ENCODE measurements at regions not wholly inside any gene's neighbourhood (a gene's known extent, or its start where the extent isn't known, plus 50 kb on each side); places are given as distances from the start of the nearest gene placed in this dataset.

- H3K4me3 ChIP-seq (ENCODE audit: low read depth, low read length) = no peak overlapping the region
- H3K4me2 ChIP-seq (ENCODE audit: low read length) = no peak overlapping the region
- H3K27me3 ChIP-seq (ENCODE audit: control insufficient read depth, insufficient read depth, low read length) = no peaks in the 10 kb centered on the region
- H3K27ac ChIP-seq = no peak overlapping the region
- H3K36me3 ChIP-seq (ENCODE audit: control insufficient read depth, insufficient read depth, low read length) = no peaks in the 10 kb centered on the region
- no peaks in the 10 kb centered on the region for H3K9me3 ChIP-seq (ENCODE audit: control insufficient read depth, low read length)
- H3K79me2 ChIP-seq = no peaks in the 10 kb centered on the region
- no peak overlapping the region for H2AFZ ChIP-seq
- TF ChIP-seq, protein P1, sequence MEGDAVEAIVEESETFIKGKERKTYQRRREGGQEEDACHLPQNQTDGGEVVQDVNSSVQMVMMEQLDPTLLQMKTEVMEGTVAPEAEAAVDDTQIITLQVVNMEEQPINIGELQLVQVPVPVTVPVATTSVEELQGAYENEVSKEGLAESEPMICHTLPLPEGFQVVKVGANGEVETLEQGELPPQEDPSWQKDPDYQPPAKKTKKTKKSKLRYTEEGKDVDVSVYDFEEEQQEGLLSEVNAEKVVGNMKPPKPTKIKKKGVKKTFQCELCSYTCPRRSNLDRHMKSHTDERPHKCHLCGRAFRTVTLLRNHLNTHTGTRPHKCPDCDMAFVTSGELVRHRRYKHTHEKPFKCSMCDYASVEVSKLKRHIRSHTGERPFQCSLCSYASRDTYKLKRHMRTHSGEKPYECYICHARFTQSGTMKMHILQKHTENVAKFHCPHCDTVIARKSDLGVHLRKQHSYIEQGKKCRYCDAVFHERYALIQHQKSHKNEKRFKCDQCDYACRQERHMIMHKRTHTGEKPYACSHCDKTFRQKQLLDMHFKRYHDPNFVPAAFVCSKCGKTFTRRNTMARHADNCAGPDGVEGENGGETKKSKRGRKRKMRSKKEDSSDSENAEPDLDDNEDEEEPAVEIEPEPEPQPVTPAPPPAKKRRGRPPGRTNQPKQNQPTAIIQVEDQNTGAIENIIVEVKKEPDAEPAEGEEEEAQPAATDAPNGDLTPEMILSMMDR (IDR thresholded peaks at IDR 0.05) = no peak
- no peak overlapping the region for H3K9ac ChIP-seq
- H3K4me1 ChIP-seq = no peaks in the 10 kb centered on the region
Measured at GRCh38 chr4:140213749-140214148, 59.8 kb upstream of the MAML3 start.

DNA sequence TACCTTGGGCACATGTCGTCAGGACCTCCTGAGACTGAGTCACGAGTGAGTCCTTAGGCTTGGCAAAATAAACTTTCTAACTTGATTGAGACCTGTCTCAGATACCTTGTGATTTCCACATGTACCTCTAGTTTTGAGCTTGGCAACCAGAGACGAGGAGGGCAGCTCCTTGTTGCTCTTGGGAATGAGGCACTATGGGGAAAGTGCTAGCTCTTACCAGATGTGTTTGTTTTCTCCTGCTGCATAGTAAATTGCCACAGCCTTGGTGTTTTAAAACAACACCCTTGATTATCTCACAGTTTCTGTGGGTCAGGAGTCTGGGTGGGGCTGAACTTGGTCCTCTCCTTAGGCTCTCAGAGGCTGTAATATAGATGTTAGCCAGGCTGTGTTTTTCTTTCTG, 59.1 kb upstream of the MAML3 start:
- Histone ChIP-seq H3K27ac (no peak overlapping the region), H3K27me3 (ENCODE audit: control insufficient read depth, insufficient read depth, low read length) (no peaks in the 10 kb centered on the region), H3K79me2 (no peaks in the 10 kb centered on the region), H3K4me2 (ENCODE audit: low read length) (no peak overlapping the region), H3K9ac (no peak overlapping the region), H2AFZ (no peak overlapping the region), H3K4me1 (no peaks in the 10 kb centered on the region), H3K4me3 (ENCODE audit: low read depth, low read length) (no peak overlapping the region), H3K36me3 (ENCODE audit: control insufficient read depth, insufficient read depth, low read length) (no peaks in the 10 kb centered on the region), H3K9me3 (ENCODE audit: control insufficient read depth, low read length) (no peaks in the 10 kb centered on the region)
- TF ChIP-seq, protein P1 (IDR thresholded peaks at IDR 0.05) = no peak

GRCh38 chr4:140212646-140213045, 58.7 kb upstream of the MAML3 start:
- Histone ChIP-seq H3K9ac (no peak overlapping the region), H3K4me3 (ENCODE audit: low read depth, low read length) (no peak overlapping the region), H3K4me1 (no peaks in the 10 kb centered on the region), H3K36me3 (ENCODE audit: control insufficient read depth, insufficient read depth, low read length) (no peaks in the 10 kb centered on the region), H3K27me3 (ENCODE audit: control insufficient read depth, insufficient read depth, low read length) (no peaks in the 10 kb centered on the region), H2AFZ (no peak overlapping the region), H3K9me3 (ENCODE audit: control insufficient read depth, low read length) (no peaks in the 10 kb centered on the region), H3K27ac (no peak overlapping the region), H3K4me2 (ENCODE audit: low read length) (no peak overlapping the region), H3K79me2 (no peaks in the 10 kb centered on the region)
- TF ChIP-seq, protein P1 (IDR thresholded peaks at IDR 0.05) = no peak

GRCh38 chr4:140212194-140212593, 58.2 kb upstream of the MAML3 start:
- Histone ChIP-seq H3K4me2 (ENCODE audit: low read length) (no peak overlapping the region), H2AFZ (no peak overlapping the region), H3K4me1 (no peaks in the 10 kb centered on the region), H3K79me2 (no peaks in the 10 kb centered on the region), H3K9me3 (ENCODE audit: control insufficient read depth, low read length) (no peaks in the 10 kb centered on the region), H3K27ac (no peak overlapping the region), H3K4me3 (ENCODE audit: low read depth, low read length) (no peak overlapping the region), H3K9ac (no peak overlapping the region), H3K36me3 (ENCODE audit: control insufficient read depth, insufficient read depth, low read length) (no peaks in the 10 kb centered on the region), H3K27me3 (ENCODE audit: control insufficient read depth, insufficient read depth, low read length) (no peaks in the 10 kb centered on the region)
- TF ChIP-seq, protein P1 (IDR thresholded peaks at IDR 0.05) = no peak

DNA sequence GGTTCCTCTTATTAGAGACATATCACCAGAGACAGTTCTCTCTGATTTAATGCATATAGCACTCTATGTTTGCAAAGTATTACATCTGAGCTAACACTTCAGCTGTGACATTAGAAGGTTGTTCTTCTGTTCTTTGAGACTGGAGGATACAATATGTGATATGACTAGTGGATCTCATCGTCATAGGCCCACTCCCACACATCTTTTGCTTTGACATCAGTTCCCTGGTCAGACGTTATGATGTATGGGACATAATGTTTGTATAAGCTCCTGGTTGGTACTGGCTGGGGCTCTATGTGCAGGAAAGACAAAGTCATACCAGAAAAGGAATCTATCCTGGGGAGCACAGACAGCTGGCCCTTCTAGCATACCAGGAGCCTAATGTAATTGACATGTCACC, 57.7 kb upstream of the MAML3 start:
- H3K4me2 ChIP-seq (ENCODE audit: low read length) = no peak overlapping the region
- no peaks in the 10 kb centered on the region for H3K79me2 ChIP-seq
- H2AFZ ChIP-seq = no peak overlapping the region
- no peak overlapping the region for H3K4me3 ChIP-seq (ENCODE audit: low read depth, low read length)
- no peak overlapping the region for H3K9ac ChIP-seq
- H3K36me3 ChIP-seq (ENCODE audit: control insufficient read depth, insufficient read depth, low read length) = no peaks in the 10 kb centered on the region
- no peaks in the 10 kb centered on the region for H3K27me3 ChIP-seq (ENCODE audit: control insufficient read depth, insufficient read depth, low read length)
- TF ChIP-seq, protein P1 (IDR thresholded peaks at IDR 0.05) = no peak
- no peak overlapping the region for H3K27ac ChIP-seq
- H3K4me1 ChIP-seq = no peaks in the 10 kb centered on the region
- H3K9me3 ChIP-seq (ENCODE audit: control insufficient read depth, low read length) = no peaks in the 10 kb centered on the region

All from parathyroid adenoma (tissue), 2 donors.